Lower leg skin (tissue), 4 donors: ENCODE measurements at regions not wholly inside any gene's neighbourhood (a gene's known extent, or its start where the extent isn't known, plus 50 kb on each side); places are given as distances from the start of the nearest gene placed in this dataset.

Source experiments
- DNase-seq, 2 donors: peaks; one replicate each; pipeline ENCODE4 v3.0.0-alpha.2; 2019; ENCODE audit warnings: low spot score in 2 of 2
- H3K4me3 ChIP-seq: fragments of 200-600 bp; sonication (generic); 2 replicates; pipeline ENCODE4 v1.5.1; 2017; ENCODE audit warnings: mild to moderate bottlenecking, low read depth; ENCODE audit not compliant: poor library complexity, severe bottlenecking
- POLR2A ChIP-seq, 2 donors: fragments of 450-650 bp; IDR thresholded peaks; one replicate each; pipeline ENCODE4 v1.6.1; 2016 to 2017; ENCODE audit warnings: antibody characterized with exemption in 2 of 2, mild to moderate bottlenecking in 1 of 2, moderate library complexity in 1 of 2
- WGBS, 2 donors: methylation state at CpG; one replicate each; pipeline ENCODE4 v1.1.5; 2018; 5-methylcytosine and 5-hydroxymethylcytosine counted together
- intact Hi-C: fragments of 100-400 bp; cut with DNase I; formaldehyde crosslinking; loops from one replicate; pipeline ENCODE4 v1.15.0; 2023; ENCODE audit warnings: low total_unique reads
- TF ChIP-seq, protein P1 (sequence below), 3 donors: fragments of 450-650 bp; IDR thresholded peaks; one replicate each; pipeline ENCODE4 v1.5.1; 2016; ENCODE audit warnings: antibody characterized with exemption in 3 of 3, mild to moderate bottlenecking in 3 of 3, moderate library complexity in 2 of 3

DNA sequence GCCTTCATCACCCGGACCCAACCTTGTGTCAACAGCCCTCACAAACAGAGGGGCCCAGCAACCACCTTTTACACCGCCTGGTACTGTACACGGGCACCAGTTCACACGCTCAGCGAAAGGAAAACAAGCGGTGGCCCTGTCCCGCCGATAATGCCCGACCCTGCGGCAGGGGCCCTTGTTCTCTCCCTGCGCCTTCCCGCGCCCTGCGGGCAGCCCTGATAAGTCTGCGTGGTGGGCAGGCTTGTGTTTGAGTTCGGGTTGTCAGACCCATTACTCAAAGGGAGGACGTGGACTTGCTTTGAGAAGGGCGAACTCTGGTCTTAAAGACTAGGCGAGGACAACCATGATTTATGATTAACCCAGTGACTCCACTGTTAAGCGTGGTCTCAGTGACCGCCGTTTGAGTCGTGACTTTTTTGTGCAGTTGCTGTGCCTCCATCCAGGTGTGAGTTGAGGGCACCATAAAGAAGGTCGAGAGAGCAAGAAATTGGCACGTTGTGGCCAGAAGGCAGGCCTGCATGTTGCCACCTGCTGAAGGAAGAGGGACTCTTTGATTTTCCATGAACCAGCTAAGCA lies 167.4 kb upstream of the GATA6 start:
- TF ChIP-seq POLR2A (IDR thresholded peaks at IDR 0.05) = no peak
- TF ChIP-seq, protein P1, sequence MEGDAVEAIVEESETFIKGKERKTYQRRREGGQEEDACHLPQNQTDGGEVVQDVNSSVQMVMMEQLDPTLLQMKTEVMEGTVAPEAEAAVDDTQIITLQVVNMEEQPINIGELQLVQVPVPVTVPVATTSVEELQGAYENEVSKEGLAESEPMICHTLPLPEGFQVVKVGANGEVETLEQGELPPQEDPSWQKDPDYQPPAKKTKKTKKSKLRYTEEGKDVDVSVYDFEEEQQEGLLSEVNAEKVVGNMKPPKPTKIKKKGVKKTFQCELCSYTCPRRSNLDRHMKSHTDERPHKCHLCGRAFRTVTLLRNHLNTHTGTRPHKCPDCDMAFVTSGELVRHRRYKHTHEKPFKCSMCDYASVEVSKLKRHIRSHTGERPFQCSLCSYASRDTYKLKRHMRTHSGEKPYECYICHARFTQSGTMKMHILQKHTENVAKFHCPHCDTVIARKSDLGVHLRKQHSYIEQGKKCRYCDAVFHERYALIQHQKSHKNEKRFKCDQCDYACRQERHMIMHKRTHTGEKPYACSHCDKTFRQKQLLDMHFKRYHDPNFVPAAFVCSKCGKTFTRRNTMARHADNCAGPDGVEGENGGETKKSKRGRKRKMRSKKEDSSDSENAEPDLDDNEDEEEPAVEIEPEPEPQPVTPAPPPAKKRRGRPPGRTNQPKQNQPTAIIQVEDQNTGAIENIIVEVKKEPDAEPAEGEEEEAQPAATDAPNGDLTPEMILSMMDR (IDR thresholded peaks at IDR 0.05) = no peak
- H3K4me3 ChIP-seq = no peak overlapping the region
- peak in 1 of 2 donors; percentile 82 for DNase-seq
- intact Hi-C loops = no loop called here
- 85 to 90% methylated on average over 25 of the region's 25 CpGs for WGBS, 2 donors

DNA sequence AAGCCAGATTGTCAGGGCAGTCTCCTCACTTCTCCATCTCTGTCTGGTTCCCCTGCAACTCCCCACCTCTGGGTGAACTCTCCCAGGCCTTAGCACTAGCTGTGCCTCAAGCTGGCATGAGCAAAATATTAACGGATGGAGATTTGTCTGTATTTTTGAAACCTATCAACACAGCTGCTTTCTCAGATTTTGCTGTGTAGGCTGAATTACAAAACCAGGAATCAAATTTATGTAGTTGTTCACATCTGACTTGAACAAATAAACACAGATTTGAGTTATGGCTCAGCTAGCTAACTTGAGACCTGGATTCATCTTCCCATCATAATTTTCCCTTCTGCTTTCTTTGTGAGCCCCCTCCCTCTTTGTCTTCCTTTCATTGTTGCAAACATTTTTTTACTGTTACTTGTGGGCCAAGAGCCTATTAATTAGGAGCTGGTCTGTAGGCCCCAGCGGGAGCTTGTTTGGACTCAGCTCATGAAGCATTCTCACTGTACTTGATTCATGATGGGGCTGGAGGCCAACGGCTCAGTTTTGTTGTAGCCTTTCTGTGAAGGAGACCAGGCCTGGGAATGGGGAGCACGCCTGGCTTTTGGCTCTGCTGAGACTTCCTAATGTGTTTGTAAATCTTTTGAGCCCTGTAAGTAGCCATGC lies 164.1 kb upstream of the GATA6 start:
- no peak for TF ChIP-seq POLR2A (IDR thresholded peaks at IDR 0.05)
- TF ChIP-seq, protein P1 (IDR thresholded peaks at IDR 0.05) = no peak
- intact Hi-C loops = no loop called here
- no peak overlapping the region for H3K4me3 ChIP-seq
- 36 to 55% methylated on average over 4 of the region's 4 CpGs for WGBS, 2 donors
- DNase-seq = peak in 1 of 2 donors; percentile 40

DNA sequence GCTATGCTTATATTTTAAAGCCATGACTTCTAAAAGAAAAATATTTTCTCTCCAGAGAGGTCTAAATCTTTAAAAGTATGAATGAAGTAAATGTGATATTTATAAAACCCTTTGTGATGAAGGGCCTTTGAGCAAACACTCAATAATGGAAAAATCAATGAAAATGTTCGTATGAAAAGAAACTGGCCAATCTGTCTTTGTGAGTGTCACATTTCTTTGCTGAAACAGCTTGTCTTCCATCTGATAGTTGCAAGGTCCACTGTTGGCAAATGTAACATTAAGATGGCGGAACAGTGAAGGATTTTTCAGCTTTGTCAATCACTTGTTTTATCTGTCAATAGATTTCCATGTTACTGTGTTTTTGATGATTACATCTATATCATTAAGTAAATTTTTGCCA lies 162.9 kb upstream of the GATA6 start:
- no peak for DNase-seq
- intact Hi-C loops = no loop called here
- TF ChIP-seq POLR2A (IDR thresholded peaks at IDR 0.05) = no peak
- TF ChIP-seq, protein P1 (IDR thresholded peaks at IDR 0.05) = no peak
- 90 to 95% methylated on average over 2 of the region's 2 CpGs for WGBS, 2 donors
- H3K4me3 ChIP-seq = no peak overlapping the region

DNA sequence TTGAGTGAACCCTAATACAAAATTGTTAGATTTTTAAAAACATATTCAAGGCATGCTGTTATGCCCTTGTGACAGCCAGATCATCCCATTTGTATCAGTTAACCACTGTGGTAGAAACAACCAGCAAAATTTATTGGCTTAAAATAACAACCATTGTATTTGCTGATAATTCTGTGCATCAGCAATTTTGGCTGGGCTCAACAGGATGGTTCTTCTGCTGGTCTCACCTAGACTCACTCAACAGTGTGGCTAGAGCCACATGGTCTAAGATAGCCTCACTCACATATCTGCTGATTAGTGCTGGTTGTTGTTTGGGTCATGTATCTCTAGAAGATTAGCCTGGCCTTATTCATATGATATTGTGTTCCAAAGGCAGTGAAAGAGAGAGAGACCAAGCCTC lies 160.1 kb upstream of the GATA6 start:
- intact Hi-C loops = no loop called here
- no peak for TF ChIP-seq POLR2A (IDR thresholded peaks at IDR 0.05)

GRCh38 chr18:22013993-22014392 lies 155.4 kb upstream of the GATA6 start:
- TF ChIP-seq, protein P1 (IDR thresholded peaks at IDR 0.05) = no peak
- no peak for TF ChIP-seq POLR2A (IDR thresholded peaks at IDR 0.05)
- DNase-seq = no peak
- intact Hi-C loops = no loop called here
- no peak overlapping the region for H3K4me3 ChIP-seq
- WGBS, 2 donors = 44 to 92% methylated on average over 1 of the region's 1 CpG

More for the DNA sequence above, 160.1 kb upstream of the GATA6 start:
- no peak overlapping the region for H3K4me3 ChIP-seq
- peak in 1 of 2 donors; percentile 12 for DNase-seq

- no peak overlapping the region for H3K4me3 ChIP-seq
- TF ChIP-seq, protein P1 (IDR thresholded peaks at IDR 0.05) = no peak
- TF ChIP-seq POLR2A (IDR thresholded peaks at IDR 0.05) = no peak
- 84 to 92% methylated on average over 2 of the region's 2 CpGs for WGBS, 2 donors
- DNase-seq = no peak
- intact Hi-C loops = no loop called here
Measured at GRCh38 chr18:22015156-22015555, 154.2 kb upstream of the GATA6 start.
